ENCODE measurements at regions not wholly inside any gene's neighbourhood (a gene's known extent, or its start where the extent isn't known, plus 50 kb on each side); places are given as distances from the start of the nearest gene placed in this dataset.
"Not testable (repeated sequence)": the region's sequence is repeated elsewhere in the genome, so short reads cannot be mapped to it uniquely, and the experiment has no call there.

DNA sequence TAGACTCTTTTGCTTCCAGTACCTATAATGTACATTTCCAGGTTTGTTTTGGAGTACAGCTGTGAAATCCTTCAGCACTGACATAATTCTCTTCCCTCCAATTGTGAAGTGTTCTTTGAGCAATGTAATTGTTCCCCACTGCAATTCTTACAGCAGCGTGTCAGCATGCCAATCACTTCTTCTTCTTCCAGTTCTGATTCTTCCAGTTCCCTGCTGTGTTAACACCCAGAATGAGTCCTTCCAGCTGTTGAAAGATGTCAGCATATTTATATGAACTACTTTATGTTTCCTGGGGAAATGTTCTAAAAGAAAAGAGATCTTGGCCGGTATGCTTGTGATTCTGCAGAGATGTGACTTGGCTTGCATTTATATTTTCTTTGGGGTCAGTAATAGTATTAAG, 213.9 kb downstream of the UNC5CL start:
- H3K4me3 ChIP-seq (ENCODE audit: low read depth, low read length), result no peak overlapping the region
- TF ChIP-seq, protein P1, sequence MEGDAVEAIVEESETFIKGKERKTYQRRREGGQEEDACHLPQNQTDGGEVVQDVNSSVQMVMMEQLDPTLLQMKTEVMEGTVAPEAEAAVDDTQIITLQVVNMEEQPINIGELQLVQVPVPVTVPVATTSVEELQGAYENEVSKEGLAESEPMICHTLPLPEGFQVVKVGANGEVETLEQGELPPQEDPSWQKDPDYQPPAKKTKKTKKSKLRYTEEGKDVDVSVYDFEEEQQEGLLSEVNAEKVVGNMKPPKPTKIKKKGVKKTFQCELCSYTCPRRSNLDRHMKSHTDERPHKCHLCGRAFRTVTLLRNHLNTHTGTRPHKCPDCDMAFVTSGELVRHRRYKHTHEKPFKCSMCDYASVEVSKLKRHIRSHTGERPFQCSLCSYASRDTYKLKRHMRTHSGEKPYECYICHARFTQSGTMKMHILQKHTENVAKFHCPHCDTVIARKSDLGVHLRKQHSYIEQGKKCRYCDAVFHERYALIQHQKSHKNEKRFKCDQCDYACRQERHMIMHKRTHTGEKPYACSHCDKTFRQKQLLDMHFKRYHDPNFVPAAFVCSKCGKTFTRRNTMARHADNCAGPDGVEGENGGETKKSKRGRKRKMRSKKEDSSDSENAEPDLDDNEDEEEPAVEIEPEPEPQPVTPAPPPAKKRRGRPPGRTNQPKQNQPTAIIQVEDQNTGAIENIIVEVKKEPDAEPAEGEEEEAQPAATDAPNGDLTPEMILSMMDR (IDR thresholded peaks at IDR 0.05; ENCODE audit: borderline replicate concordance, insufficient read depth, low read depth, low read length), result no peak

DNA sequence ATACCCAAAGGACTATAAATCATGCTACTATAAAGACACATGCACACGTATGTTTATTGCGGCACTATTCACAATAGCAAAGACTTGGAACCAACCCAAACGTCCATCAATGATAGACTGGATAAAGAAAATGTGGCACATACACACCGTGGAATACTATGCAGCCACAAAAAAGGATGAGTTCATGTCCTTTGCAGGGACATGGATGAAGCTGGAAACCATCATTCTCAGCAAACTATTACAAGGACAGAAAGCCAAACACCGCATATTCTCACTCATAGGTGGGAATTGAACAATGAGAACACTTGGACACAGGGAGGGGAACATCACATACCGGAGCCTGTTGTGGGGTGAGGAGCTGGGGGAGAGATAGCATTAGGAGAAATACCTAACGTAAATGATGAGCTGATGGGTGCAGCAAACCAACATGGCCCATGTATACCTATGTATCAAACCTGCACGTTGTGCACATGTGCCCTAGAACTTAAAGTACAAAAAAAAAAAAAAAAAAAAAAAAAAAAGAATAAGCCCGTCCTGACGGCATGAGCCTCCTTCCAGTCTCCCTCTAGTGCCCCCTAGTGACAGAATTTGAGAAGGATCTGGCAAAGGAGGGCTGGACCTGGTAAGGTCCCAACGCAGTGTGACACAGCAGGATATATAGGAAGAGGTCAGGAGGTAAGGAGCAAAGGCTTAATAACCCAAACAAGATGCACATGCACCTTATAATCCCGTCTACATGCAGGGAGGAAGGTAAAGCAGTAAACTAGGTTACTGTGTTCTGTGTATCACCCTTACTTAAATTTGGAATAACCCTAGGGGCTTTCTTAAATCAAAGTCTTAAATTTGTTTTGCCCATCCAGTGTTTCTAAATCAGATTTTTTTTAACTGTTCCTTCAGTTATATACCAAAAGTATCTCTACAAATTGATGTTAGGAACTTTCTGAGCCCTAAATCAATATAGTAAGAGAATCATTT, 214.8 kb downstream of the UNC5CL start:
- H3K4me3 ChIP-seq (ENCODE audit: low read depth, low read length), result not testable (repeated sequence)
- TF ChIP-seq, protein P1 (IDR thresholded peaks at IDR 0.05; ENCODE audit: borderline replicate concordance, insufficient read depth, low read depth, low read length), result peak; percentile 44; the same call in 1 of the 2 replicates

DNA sequence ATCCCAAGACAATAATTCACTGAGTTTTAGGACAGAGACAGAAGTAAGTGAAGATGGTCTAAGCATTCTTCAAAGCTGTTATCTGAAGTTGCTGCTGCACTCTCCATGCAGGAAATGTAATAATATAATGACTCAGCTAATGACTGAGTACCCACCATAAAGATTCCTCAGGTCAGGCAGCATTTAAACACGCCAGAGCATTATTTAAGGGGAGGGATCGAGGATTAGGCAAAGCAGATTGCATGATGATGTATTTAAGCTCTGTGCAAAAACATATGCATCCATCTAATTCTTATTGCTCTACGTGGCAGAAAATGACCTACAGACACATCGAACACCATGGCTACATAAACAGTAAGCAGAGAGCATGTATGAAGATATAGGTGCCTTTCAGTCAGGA, 216.4 kb downstream of the UNC5CL start:
- TF ChIP-seq, protein P1 (IDR thresholded peaks at IDR 0.05; ENCODE audit: borderline replicate concordance, insufficient read depth, low read depth, low read length), result no peak
- H3K4me3 ChIP-seq (ENCODE audit: low read depth, low read length), result no peak overlapping the region

DNA sequence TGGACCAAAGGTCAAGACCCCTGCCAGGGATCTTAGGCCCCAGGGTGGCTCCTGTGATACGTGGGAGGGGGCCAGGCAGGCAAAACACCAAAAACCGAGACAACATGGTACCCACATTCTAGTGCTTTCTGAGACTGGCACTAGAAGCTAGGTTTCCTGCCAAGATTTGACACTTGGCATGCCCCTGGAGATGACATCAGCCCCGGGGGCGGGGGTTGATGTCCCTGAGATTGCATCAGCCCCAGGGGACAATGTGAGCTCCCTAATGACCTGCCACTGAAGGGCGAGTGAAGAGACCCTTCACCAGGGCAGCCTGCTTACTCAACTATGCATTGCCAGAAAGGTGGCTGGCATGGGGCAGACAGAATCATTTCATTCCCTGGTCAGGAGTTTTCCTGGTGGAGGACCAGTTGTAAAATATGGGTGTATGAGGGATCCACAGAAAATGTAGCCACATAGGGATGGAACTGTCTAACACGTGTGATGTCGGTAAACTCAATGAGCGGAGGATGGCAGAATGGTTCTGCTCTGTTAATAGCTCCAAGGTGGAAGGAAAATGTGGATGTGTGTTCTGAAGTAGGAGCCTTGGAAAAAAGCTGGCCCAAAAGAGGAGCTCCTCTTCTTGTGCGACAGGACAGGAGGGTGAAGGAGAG, 219.7 kb downstream of the UNC5CL start:
- TF ChIP-seq, protein P1 (IDR thresholded peaks at IDR 0.05; ENCODE audit: borderline replicate concordance, insufficient read depth, low read depth, low read length), result no peak
- H3K4me3 ChIP-seq (ENCODE audit: low read depth, low read length), result no peak overlapping the region

GRCh38 chr6:40817369-40817768, 221.7 kb downstream of the UNC5CL start:
- no peak overlapping the region for H3K4me3 ChIP-seq (ENCODE audit: low read depth, low read length)
- TF ChIP-seq, protein P1 (IDR thresholded peaks at IDR 0.05; ENCODE audit: borderline replicate concordance, insufficient read depth, low read depth, low read length), result no peak

- no peak overlapping the region for H3K4me3 ChIP-seq (ENCODE audit: low read depth, low read length)
- TF ChIP-seq, protein P1 (IDR thresholded peaks at IDR 0.05; ENCODE audit: borderline replicate concordance, insufficient read depth, low read depth, low read length), result no peak
Observed at GRCh38 chr6:40816601-40817000, 222.4 kb downstream of the UNC5CL start.

Measured in GM12875 (cell line).